ENCODE measurements at regions not wholly inside any gene's neighbourhood (a gene's known extent, or its start where the extent isn't known, plus 50 kb on each side); places are given as distances from the start of the nearest gene placed in this dataset.

- TF ChIP-seq CTBP2 (IDR thresholded peaks at IDR 0.05; ENCODE audit: borderline replicate concordance, insufficient read depth, insufficient read length, low read length) (no peak), SIN3A (conservative IDR thresholded peaks at IDR 0.05 in 1 of 2, IDR thresholded peaks at IDR 0.05 in 1 of 2; ENCODE audit: low read depth in 1 of 2, low read length in 2 of 2) (no peak), JUND (IDR thresholded peaks at IDR 0.05; ENCODE audit: low read length) (no peak), POU5F1 (IDR thresholded peaks at IDR 0.05; ENCODE audit: low read depth, low read length) (no peak), CHD1 (IDR thresholded peaks at IDR 0.05; ENCODE audit: low read depth, low read length) (no peak), E2F6 (IDR thresholded peaks at IDR 0.05) (no peak), TEAD4 (IDR thresholded peaks at IDR 0.05; ENCODE audit: low read depth, low read length) (no peak), HDAC6 (IDR thresholded peaks at IDR 0.05; ENCODE audit: low read depth, low read length) (no peak)
Measured at GRCh38 chr10:24000271-24000813, 208.6 kb upstream of the KIAA1217 start (continued).
